GM10266 (cell line): ENCODE measurements at regions not wholly inside any gene's neighbourhood (a gene's known extent, or its start where the extent isn't known, plus 50 kb on each side); places are given as distances from the start of the nearest gene placed in this dataset.

Source experiments
- DNase-seq: peaks from one replicate; pipeline ENCODE4 v3.0.0; 2012; ENCODE audit errors: extremely low spot score
- CTCF ChIP-seq: IDR thresholded peaks from 2 replicates; pipeline ENCODE4 v1.5.1; 2012; ENCODE audit warnings: mild to moderate bottlenecking, low read depth; ENCODE audit not compliant: control insufficient read depth, insufficient read depth; ENCODE audit errors: missing control alignments

GRCh38 chr5:74179701-74180100, 460.8 kb downstream of the ENC1 start:
- no peak for DNase-seq
- TF ChIP-seq CTCF, result no peak

GRCh38 chr5:74179179-74179578, 461.3 kb downstream of the ENC1 start:
- TF ChIP-seq CTCF, result no peak
- DNase-seq, result no peak

- no peak for TF ChIP-seq CTCF
- DNase-seq, result no peak
Measured at GRCh38 chr5:74177961-74178360, 462.6 kb downstream of the ENC1 start.

GRCh38 chr5:74174366-74174765, 466.2 kb downstream of the ENC1 start:
- DNase-seq, result no peak
- TF ChIP-seq CTCF, result no peak

GRCh38 chr5:74173665-74174064, 466.9 kb downstream of the ENC1 start:
- no peak for DNase-seq

GRCh38 chr5:74173241-74173640, 467.3 kb downstream of the ENC1 start:
- no peak for TF ChIP-seq CTCF
- no peak for DNase-seq

More at GRCh38 chr5:74173665-74174064, 466.9 kb downstream of the ENC1 start:
- no peak for TF ChIP-seq CTCF

GRCh38 chr5:74169701-74170100, 470.8 kb downstream of the ENC1 start:
- no peak for TF ChIP-seq CTCF
- DNase-seq, result no peak
